ENCODE measurements at regions not wholly inside any gene's neighbourhood (a gene's known extent, or its start where the extent isn't known, plus 50 kb on each side); places are given as distances from the start of the nearest gene placed in this dataset.
"Not testable (repeated sequence)": the region's sequence is repeated elsewhere in the genome, so short reads cannot be mapped to it uniquely, and the experiment has no call there.

DNA sequence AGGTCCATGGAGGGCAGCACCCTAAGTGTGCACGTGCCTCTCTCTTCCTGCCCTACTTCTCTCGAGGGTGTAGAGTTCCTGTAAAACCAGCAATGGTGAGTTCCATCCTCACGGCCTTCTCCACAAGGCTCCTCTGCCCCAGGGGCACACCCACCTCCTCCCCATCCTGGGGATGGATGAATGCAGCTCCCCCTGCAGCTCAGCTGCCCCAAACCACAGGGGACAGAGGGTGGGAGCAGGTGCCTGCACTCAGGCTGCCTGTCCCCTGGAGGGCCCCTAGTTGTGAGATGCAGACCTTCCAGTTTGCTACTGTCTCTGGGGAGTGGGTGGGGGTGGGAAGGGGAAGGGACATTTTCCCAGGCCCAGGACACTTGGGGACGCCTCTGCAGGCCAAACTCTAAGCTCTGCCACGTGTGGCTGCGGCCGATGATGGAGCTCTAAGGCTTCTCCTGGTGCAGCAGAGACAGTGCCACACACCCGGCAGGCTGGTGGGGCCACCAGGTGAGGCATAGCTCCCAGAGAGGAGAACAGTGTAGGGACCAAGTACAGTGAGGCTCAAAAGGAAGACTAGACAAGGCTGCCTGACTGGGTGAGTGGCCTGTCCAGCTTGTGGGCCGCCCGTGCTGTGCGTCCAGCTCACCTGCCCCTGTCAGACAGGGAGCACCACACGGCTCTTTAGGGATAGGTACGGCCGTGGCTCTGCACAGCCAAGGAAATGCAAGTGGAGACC is 540.9 kb downstream of the TBC1D22A start (continued):
- TF ChIP-seq, protein P1, sequence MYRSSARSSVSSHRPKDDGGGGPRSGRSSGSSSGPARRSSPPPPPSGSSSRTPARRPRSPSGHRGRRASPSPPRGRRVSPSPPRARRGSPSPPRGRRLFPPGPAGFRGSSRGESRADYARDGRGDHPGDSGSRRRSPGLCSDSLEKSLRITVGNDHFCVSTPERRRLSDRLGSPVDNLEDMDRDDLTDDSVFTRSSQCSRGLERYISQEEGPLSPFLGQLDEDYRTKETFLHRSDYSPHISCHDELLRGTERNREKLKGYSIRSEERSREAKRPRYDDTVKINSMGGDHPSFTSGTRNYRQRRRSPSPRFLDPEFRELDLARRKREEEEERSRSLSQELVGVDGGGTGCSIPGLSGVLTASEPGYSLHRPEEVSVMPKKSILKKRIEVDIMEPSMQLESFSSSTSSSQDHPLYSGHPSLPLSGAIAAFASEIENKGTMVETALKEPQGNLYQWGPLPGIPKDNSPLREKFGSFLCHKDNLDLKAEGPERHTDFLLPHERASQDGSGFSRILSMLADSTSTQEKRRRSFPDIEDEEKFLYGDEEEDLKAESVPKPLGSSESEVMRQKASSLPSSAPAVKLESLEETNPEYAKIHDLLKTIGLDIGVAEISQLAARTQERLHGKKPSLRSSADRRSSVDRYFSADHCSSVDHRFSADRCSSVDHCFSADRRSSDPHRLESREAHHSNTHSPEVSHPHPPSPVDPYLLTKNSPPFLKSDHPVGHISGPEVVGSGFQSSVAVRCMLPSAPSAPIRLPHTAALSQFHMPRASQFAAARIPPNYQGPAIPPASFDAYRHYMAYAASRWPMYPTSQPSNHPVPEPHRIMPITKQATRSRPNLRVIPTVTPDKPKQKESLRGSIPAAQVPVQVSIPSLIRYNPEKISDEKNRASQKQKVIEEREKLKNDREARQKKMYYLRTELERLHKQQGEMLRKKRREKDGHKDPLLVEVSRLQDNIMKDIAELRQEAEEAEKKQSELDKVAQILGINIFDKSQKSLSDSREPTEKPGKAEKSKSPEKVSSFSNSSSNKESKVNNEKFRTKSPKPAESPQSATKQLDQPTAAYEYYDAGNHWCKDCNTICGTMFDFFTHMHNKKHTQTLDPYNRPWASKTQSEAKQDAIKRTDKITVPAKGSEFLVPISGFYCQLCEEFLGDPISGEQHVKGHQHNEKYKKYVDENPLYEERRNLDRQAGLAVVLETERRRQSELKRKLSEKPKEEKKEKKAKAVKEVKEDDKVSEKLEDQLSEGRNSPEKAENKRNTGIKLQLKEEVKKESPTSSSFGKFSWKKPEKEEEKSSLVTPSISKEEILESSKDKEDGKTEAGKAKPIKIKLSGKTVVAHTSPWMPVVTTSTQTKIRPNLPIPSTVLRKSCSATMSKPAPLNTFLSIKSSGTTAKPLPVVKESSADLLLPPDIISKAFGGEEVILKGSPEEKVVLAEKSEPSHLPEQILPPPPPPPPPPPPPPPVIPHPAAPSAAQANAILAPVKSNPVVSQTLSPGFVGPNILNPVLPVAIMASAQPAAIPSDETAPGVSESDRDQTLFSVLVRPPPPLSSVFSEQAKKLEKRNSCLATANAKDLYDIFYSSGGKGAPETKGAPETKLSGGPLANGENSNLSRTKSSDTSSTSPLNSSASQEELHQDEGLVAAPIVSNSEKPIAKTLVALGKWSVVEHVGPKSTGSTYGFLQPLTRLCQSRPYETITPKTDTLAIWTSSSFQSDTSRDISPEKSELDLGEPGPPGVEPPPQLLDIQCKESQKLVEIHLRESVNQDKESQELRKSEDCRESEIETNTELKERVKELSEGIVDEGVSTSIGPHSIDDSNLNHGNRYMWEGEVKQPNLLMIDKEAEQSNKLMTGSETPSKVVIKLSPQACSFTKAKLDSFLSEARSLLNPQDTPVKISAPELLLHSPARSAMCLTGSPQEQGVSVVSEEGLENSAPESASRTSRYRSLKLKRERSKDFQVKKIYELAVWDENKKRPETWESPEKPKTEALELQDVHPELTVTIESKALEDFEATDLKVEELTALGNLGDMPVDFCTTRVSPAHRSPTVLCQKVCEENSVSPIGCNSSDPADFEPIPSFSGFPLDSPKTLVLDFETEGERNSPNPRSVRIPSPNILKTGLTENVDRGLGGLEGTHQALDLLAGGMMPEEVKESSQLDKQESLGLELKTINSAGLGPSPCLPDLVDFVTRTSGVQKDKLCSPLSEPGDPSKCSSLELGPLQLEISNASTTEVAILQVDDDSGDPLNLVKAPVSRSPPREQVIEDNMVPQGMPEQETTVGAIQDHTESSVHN (CRISPR knock-in tag; IDR thresholded peaks at IDR 0.05), result no peak
- TF ChIP-seq, protein P2, sequence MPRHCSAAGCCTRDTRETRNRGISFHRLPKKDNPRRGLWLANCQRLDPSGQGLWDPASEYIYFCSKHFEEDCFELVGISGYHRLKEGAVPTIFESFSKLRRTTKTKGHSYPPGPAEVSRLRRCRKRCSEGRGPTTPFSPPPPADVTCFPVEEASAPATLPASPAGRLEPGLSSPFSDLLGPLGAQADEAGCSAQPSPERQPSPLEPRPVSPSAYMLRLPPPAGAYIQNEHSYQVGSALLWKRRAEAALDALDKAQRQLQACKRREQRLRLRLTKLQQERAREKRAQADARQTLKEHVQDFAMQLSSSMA (CRISPR knock-in tag; IDR thresholded peaks at IDR 0.05), result no peak
- no peak for TF ChIP-seq ZKSCAN5 (CRISPR knock-in tag; IDR thresholded peaks at IDR 0.05)
- no peak for TF ChIP-seq KMT2B (CRISPR knock-in tag; IDR thresholded peaks at IDR 0.05)
- TF ChIP-seq KLF13 (CRISPR knock-in tag; IDR thresholded peaks at IDR 0.05), result no peak
- TF ChIP-seq KLF9 (CRISPR knock-in tag; IDR thresholded peaks at IDR 0.05; ENCODE audit: low read depth), result no peak
- no peak for TF ChIP-seq MEIS2 (CRISPR knock-in tag; IDR thresholded peaks at IDR 0.05)
- TF ChIP-seq ZNF446 (CRISPR knock-in tag; IDR thresholded peaks at IDR 0.05), result no peak

DNA sequence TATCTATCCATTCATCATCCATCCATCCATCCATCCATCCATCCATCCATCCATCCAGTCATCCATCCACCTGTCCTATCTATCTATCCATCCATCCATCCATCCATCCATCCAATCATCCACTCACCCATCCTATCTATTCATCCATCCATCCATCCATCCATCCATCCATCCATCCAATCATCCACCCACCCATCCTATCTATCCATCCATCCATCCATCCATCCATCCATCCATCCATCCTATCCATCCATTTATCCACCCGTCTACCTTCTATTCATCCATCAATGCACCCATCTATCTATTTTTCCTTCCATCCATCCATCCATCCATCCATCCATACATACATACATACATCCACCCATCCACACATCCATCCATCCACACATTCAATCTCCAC is 540.1 kb downstream of the TBC1D22A start:
- CTCF ChIA-PET (ENCODE audit: low intra/inter-chr PET ratio, low total read pairs); H3K4me3 ChIP-seq (replicated peaks in 1 of 3; ENCODE audit: insufficient read depth in 1 of 3, low read depth in 2 of 3, low read length in 3 of 3); H4K20me1 ChIP-seq (ENCODE audit: insufficient read depth, low read length); intact Hi-C loops (cut with micrococcal nuclease; ENCODE audit: unreplicated experiment); H3K79me2 ChIP-seq (ENCODE audit: insufficient read depth, low read length); H3K27ac ChIP-seq (ENCODE audit: extremely low read length, insufficient read depth, low read length); H3K4me1 ChIP-seq (ENCODE audit: insufficient read depth, low read length); H3K9ac ChIP-seq (ENCODE audit: insufficient read depth, low read depth, low read length); H3K4me2 ChIP-seq (ENCODE audit: low read depth, low read length); H3K36me3 ChIP-seq (replicated peaks in 1 of 2; ENCODE audit: control insufficient read depth in 1 of 2, insufficient read depth in 2 of 2, low read length in 2 of 2); H3K9me3 ChIP-seq (ENCODE audit: low read length); DNase-seq (ENCODE audit: low spot score); FAIRE-seq; in situ Hi-C loops (cut with HindIII; ENCODE audit: extremely low pct_ligation_motif_present, low pct_unique_long_range_greater_than_20kb); H2AFZ ChIP-seq (ENCODE audit: low read length); ATAC-seq; POLR2A ChIA-PET; BruUV-seq (replicated peaks): not testable (repeated sequence)
- WGBS (ENCODE audit: low lambda C conversion rate), result 0% methylated on average over 1 of the region's 1 CpG
- peaks cover 2 to 44% of the 10 kb centered on the region in 2 experiments; a peak in 4 of 5 replicates for H3K27me3 ChIP-seq (ENCODE audit: control insufficient read depth in 1 of 2, insufficient read depth in 2 of 2, low read length in 2 of 2)

Data from HepG2 (cell line).